Gastroesophageal sphincter (tissue), 3 donors: ENCODE measurements at regions not wholly inside any gene's neighbourhood (a gene's known extent, or its start where the extent isn't known, plus 50 kb on each side); places are given as distances from the start of the nearest gene placed in this dataset.

Experiments used
- CTCF ChIP-seq, 4 experiments: fragments of 200-600 bp in 2 of 4; fragments of 450-650 bp in 2 of 4; sonication (generic) in 1 of 4; IDR thresholded peaks; one replicate each; pipeline ENCODE4 v1.5.1; 2017 to 2019; ENCODE audit warnings: antibody characterized with exemption in 4 of 4, mild to moderate bottlenecking in 2 of 4, moderate library complexity in 2 of 4
- POLR2A ChIP-seq, 2 donors: fragments of 450-650 bp; IDR thresholded peaks; one replicate each; pipeline ENCODE4 v1.6.1; 2017; ENCODE audit warnings: antibody characterized with exemption in 2 of 2, mild to moderate bottlenecking in 2 of 2, moderate library complexity in 1 of 2
- POLR2AphosphoS5 ChIP-seq: sonication (generic); formaldehyde crosslinking; IDR thresholded peaks from one replicate; pipeline ENCODE4 v1.6.1; 2017; ENCODE audit warnings: antibody characterized with exemption

- TF ChIP-seq CTCF (IDR thresholded peaks at IDR 0.05) (no peak), POLR2AphosphoS5 (no peak), POLR2A (IDR thresholded peaks at IDR 0.05) (no peak)
Measured at GRCh38 chr13:31860002-31860401, 120.7 kb downstream of the RXFP2 start.
